ENCODE measurements at regions not wholly inside any gene's neighbourhood (a gene's known extent, or its start where the extent isn't known, plus 50 kb on each side); places are given as distances from the start of the nearest gene placed in this dataset.

- H3K4me3 ChIP-seq (ENCODE audit: low read length in 2 of 2) = no peak overlapping the region
- H3K36me3 ChIP-seq (ENCODE audit: control insufficient read depth in 2 of 2, insufficient read depth in 2 of 2, low read length in 1 of 2) = no peaks in the 10 kb centered on the region
- no peaks in the 10 kb centered on the region for H3K9me3 ChIP-seq (ENCODE audit: control insufficient read depth in 2 of 2, insufficient read depth in 1 of 2, low read length in 1 of 2)
- no peak overlapping the region for H3K27ac ChIP-seq (ENCODE audit: low read depth in 1 of 2, low read length in 1 of 2)
- no peaks in the 10 kb centered on the region for H3K4me1 ChIP-seq (ENCODE audit: control insufficient read depth in 2 of 2, insufficient read depth in 2 of 2, low read length in 2 of 2)
- DNase-seq (ENCODE audit: low read depth in 6 of 9, low spot score in 9 of 9) = no peak
- 94% methylated on average over 3 of the region's 3 CpGs for WGBS
- no peaks in the 10 kb centered on the region for H3K27me3 ChIP-seq (ENCODE audit: control insufficient read depth in 2 of 2, insufficient read depth in 1 of 2, low read length in 1 of 2)
Observed at GRCh38 chr9:80222466-80223169, 650.9 kb downstream of the TLE4 start.

DNA sequence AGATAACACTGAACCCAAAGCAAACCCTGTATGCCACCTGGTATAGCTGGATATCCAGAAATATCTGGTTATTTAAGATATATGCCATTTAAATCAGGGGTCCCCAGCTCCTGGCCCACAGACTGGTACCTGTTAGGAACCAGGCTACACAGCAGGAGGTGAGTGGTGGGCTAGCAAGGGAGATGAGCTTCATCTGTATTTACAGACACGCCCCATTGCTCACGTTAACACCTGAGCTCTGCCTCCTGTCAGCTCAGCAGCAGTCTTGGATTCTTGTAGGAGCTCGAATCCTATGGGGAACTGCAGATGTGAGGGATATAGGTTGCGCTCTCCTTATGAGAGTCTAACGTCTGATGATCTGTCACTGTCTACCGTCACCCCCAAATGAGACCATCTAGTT lies 646.6 kb downstream of the TLE4 start:
- Histone ChIP-seq H3K4me1 (ENCODE audit: control insufficient read depth in 2 of 2, insufficient read depth in 2 of 2, low read length in 2 of 2) (no peaks in the 10 kb centered on the region), H3K36me3 (ENCODE audit: control insufficient read depth in 2 of 2, insufficient read depth in 2 of 2, low read length in 1 of 2) (no peaks in the 10 kb centered on the region), H3K27ac (ENCODE audit: low read depth in 1 of 2, low read length in 1 of 2) (no peak overlapping the region), H3K9me3 (ENCODE audit: control insufficient read depth in 2 of 2, insufficient read depth in 1 of 2, low read length in 1 of 2) (peaks cover 0 to 5% of the 10 kb centered on the region in 2 donors), H3K27me3 (ENCODE audit: control insufficient read depth in 2 of 2, insufficient read depth in 1 of 2, low read length in 1 of 2) (no peaks in the 10 kb centered on the region), H3K4me3 (ENCODE audit: low read length in 2 of 2) (no peak overlapping the region)
- DNase-seq (ENCODE audit: low read depth in 6 of 9, low spot score in 9 of 9) = no peak
- 81% methylated on average over 6 of the region's 6 CpGs for WGBS

DNA sequence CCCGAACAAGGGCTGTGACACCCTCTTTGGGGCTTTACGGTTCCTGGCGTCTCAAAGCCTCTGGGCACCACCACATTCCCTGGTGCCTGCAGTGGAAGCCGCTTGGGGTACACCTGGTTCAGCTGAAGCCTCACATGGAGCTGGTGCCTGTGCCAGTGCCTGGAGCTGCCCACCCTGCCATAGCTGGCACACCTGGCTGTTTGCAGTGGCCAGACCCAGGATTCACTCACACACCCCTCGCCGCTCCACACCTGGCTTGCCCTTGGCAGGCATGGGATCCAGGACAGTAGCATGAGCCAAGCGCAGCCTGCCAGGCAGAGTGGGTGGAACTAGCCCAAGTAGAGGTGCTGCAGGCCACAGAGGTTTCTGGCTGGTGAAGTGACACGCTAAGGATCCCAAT lies 641.8 kb downstream of the TLE4 start:
- WGBS = 98% methylated on average over 8 of the region's 8 CpGs
- DNase-seq (ENCODE audit: low read depth in 6 of 9, low spot score in 9 of 9) = no peak

DNA sequence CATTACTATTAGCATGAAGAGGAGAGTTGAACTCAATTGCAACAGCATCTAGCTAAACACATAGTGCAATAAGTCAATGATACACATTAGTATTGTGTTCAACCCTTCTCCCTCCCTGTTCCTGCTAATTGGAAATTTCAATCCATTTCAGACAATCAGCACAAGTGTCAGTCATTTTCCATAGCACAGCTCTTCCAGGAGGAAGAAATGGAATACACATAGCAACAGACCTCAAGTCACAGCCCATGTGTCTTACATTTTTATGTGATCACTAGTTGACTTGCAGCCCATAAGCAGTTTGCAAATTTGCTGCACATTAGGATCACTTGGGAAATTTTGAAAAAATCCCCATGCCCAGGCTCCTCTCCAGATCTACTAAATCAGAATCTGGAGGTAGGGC lies 636.9 kb downstream of the TLE4 start:
- H3K27ac ChIP-seq (ENCODE audit: low read depth in 1 of 2, low read length in 1 of 2) = no peak overlapping the region
- H3K9me3 ChIP-seq (ENCODE audit: control insufficient read depth in 2 of 2, insufficient read depth in 1 of 2, low read length in 1 of 2) = peaks cover 0 to 20% of the 10 kb centered on the region in 2 donors
- no peaks in the 10 kb centered on the region for H3K36me3 ChIP-seq (ENCODE audit: control insufficient read depth in 2 of 2, insufficient read depth in 2 of 2, low read length in 1 of 2)
- H3K4me1 ChIP-seq (ENCODE audit: control insufficient read depth in 2 of 2, insufficient read depth in 2 of 2, low read length in 2 of 2) = no peaks in the 10 kb centered on the region
- H3K27me3 ChIP-seq (ENCODE audit: control insufficient read depth in 2 of 2, insufficient read depth in 1 of 2, low read length in 1 of 2) = no peaks in the 10 kb centered on the region
- H3K4me3 ChIP-seq (ENCODE audit: low read length in 2 of 2) = no peak overlapping the region
- no peak for DNase-seq (ENCODE audit: low read depth in 6 of 9, low spot score in 9 of 9)

More for the DNA sequence above, 641.8 kb downstream of the TLE4 start:
- H3K4me3 ChIP-seq (ENCODE audit: low read length in 2 of 2) = no peak overlapping the region
- H3K27ac ChIP-seq (ENCODE audit: low read depth in 1 of 2, low read length in 1 of 2) = no peak overlapping the region
- no peaks in the 10 kb centered on the region for H3K36me3 ChIP-seq (ENCODE audit: control insufficient read depth in 2 of 2, insufficient read depth in 2 of 2, low read length in 1 of 2)
- no peaks in the 10 kb centered on the region for H3K4me1 ChIP-seq (ENCODE audit: control insufficient read depth in 2 of 2, insufficient read depth in 2 of 2, low read length in 2 of 2)
- no peaks in the 10 kb centered on the region for H3K27me3 ChIP-seq (ENCODE audit: control insufficient read depth in 2 of 2, insufficient read depth in 1 of 2, low read length in 1 of 2)
- H3K9me3 ChIP-seq (ENCODE audit: control insufficient read depth in 2 of 2, insufficient read depth in 1 of 2, low read length in 1 of 2) = peaks cover 0 to 21% of the 10 kb centered on the region in 2 donors

GRCh38 chr9:80204054-80204453 lies 632.3 kb downstream of the TLE4 start:
- DNase-seq (ENCODE audit: low read depth in 6 of 9, low spot score in 9 of 9) = no peak
- Histone ChIP-seq H3K4me1 (ENCODE audit: control insufficient read depth in 2 of 2, insufficient read depth in 2 of 2, low read length in 2 of 2) (no peaks in the 10 kb centered on the region), H3K36me3 (ENCODE audit: control insufficient read depth in 2 of 2, insufficient read depth in 2 of 2, low read length in 1 of 2) (no peaks in the 10 kb centered on the region), H3K9me3 (ENCODE audit: control insufficient read depth in 2 of 2, insufficient read depth in 1 of 2, low read length in 1 of 2) (no peaks in the 10 kb centered on the region), H3K4me3 (ENCODE audit: low read length in 2 of 2) (no peak overlapping the region), H3K27me3 (ENCODE audit: control insufficient read depth in 2 of 2, insufficient read depth in 1 of 2, low read length in 1 of 2) (no peaks in the 10 kb centered on the region), H3K27ac (ENCODE audit: low read depth in 1 of 2, low read length in 1 of 2) (no peak overlapping the region)
- whole genome bisulfite sequencing = 94% methylated on average over 2 of the region's 2 CpGs

DNA sequence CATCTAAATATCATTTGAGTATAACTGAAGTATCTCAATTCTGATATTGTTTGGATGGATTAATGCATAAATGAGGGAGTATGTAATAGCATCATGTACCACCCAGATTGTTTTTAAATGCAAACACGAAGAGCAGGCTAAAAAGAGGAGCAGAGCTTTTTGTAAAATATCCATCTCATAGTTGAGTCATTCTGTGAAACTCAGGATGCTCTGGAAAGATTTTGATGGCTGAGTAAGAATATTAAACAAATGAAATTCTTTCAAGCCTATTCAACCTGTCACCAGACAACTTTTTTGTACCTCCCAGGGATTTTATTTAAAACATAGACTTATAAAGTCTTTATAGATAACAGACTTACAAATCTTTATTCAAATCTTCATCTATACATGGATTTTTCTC lies 625.9 kb downstream of the TLE4 start:
- Histone ChIP-seq H3K4me3 (ENCODE audit: low read length in 2 of 2) (no peak overlapping the region), H3K4me1 (ENCODE audit: control insufficient read depth in 2 of 2, insufficient read depth in 2 of 2, low read length in 2 of 2) (no peaks in the 10 kb centered on the region), H3K27me3 (ENCODE audit: control insufficient read depth in 2 of 2, insufficient read depth in 1 of 2, low read length in 1 of 2) (no peaks in the 10 kb centered on the region), H3K9me3 (ENCODE audit: control insufficient read depth in 2 of 2, insufficient read depth in 1 of 2, low read length in 1 of 2) (no peaks in the 10 kb centered on the region), H3K27ac (ENCODE audit: low read depth in 1 of 2, low read length in 1 of 2) (no peak overlapping the region), H3K36me3 (ENCODE audit: control insufficient read depth in 2 of 2, insufficient read depth in 2 of 2, low read length in 1 of 2) (no peaks in the 10 kb centered on the region)
- 84% methylated on average over 1 of the region's 1 CpG for WGBS
- no peak for DNase-seq (ENCODE audit: low read depth in 6 of 9, low spot score in 9 of 9)

DNA sequence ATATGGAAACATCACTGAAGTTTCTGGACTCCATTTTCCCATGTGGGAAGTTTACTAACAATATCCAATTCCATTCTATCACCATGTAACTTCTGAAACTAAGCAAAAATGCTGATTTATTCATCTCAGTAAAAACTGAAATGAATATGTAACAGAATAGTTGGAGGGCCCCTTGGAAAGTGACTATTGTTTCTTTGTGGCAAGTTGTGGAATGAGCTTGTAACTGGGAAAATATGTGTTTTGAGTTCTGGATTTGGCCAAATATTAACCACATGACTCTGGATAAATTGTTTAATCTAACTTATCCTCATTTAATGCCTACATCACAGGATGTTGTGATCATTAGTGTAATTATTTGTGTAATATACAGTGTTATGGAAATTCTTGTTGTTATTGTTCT lies 619.3 kb downstream of the TLE4 start:
- no peaks in the 10 kb centered on the region for H3K27me3 ChIP-seq (ENCODE audit: control insufficient read depth in 2 of 2, insufficient read depth in 1 of 2, low read length in 1 of 2)
- DNase-seq (ENCODE audit: low read depth in 6 of 9, low spot score in 9 of 9) = no peak
- no peak overlapping the region for H3K4me3 ChIP-seq (ENCODE audit: low read length in 2 of 2)
- no peaks in the 10 kb centered on the region for H3K36me3 ChIP-seq (ENCODE audit: control insufficient read depth in 2 of 2, insufficient read depth in 2 of 2, low read length in 1 of 2)
- H3K4me1 ChIP-seq (ENCODE audit: control insufficient read depth in 2 of 2, insufficient read depth in 2 of 2, low read length in 2 of 2) = no peaks in the 10 kb centered on the region
- H3K9me3 ChIP-seq (ENCODE audit: control insufficient read depth in 2 of 2, insufficient read depth in 1 of 2, low read length in 1 of 2) = no peaks in the 10 kb centered on the region
- no peak overlapping the region for H3K27ac ChIP-seq (ENCODE audit: low read depth in 1 of 2, low read length in 1 of 2)

- H3K27ac ChIP-seq (ENCODE audit: low read depth in 1 of 2, low read length in 1 of 2) = no peak overlapping the region
- WGBS = 92% methylated on average over 4 of the region's 4 CpGs
- H3K36me3 ChIP-seq (ENCODE audit: control insufficient read depth in 2 of 2, insufficient read depth in 2 of 2, low read length in 1 of 2) = no peaks in the 10 kb centered on the region
- no peaks in the 10 kb centered on the region for H3K27me3 ChIP-seq (ENCODE audit: control insufficient read depth in 2 of 2, insufficient read depth in 1 of 2, low read length in 1 of 2)
- no peaks in the 10 kb centered on the region for H3K4me1 ChIP-seq (ENCODE audit: control insufficient read depth in 2 of 2, insufficient read depth in 2 of 2, low read length in 2 of 2)
- H3K9me3 ChIP-seq (ENCODE audit: control insufficient read depth in 2 of 2, insufficient read depth in 1 of 2, low read length in 1 of 2) = no peaks in the 10 kb centered on the region
- no peak for DNase-seq (ENCODE audit: low read depth in 6 of 9, low spot score in 9 of 9)
- no peak overlapping the region for H3K4me3 ChIP-seq (ENCODE audit: low read length in 2 of 2)
Observed at GRCh38 chr9:80188579-80188978, 616.8 kb downstream of the TLE4 start.

DNA sequence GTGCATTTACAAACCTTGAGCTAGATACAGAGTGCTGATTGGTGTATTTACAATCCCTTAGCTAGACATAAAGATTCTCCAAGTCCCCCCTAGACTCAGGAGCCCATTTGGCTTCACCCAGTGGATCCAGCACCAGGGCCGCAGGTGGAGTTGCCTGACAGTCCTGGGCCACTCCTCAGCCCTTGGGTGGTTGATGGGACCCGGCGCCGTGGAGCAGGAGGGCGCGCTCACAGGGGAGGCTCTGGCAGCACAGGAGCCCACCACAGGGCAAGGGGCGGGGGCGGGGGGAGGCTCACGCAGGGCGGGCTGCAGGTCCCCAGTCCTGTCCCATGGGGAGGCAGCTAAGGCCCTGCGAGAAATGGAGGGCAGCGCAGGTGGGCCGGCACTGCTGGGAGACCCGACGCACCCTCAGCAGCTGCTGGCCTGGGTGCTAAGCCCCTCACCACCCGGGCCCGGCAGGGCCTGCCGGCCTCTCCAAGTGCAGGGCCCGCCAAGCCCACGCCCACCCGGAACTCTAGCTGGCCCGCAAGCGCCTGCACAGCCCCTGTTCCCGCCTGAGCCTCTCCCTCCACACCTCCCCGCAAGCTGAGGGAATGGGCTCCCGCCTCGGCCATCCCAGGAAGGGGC lies 613.5 kb downstream of the TLE4 start:
- Histone ChIP-seq H3K36me3 (ENCODE audit: control insufficient read depth in 2 of 2, insufficient read depth in 2 of 2, low read length in 1 of 2) (no peaks in the 10 kb centered on the region), H3K27me3 (ENCODE audit: control insufficient read depth in 2 of 2, insufficient read depth in 1 of 2, low read length in 1 of 2) (no peaks in the 10 kb centered on the region), H3K9me3 (ENCODE audit: control insufficient read depth in 2 of 2, insufficient read depth in 1 of 2, low read length in 1 of 2) (peaks cover 1 to 3% of the 10 kb centered on the region in 2 donors), H3K27ac (ENCODE audit: low read depth in 1 of 2, low read length in 1 of 2) (no peak overlapping the region), H3K4me3 (ENCODE audit: low read length in 2 of 2) (no peak overlapping the region), H3K4me1 (ENCODE audit: control insufficient read depth in 2 of 2, insufficient read depth in 2 of 2, low read length in 2 of 2) (no peaks in the 10 kb centered on the region)
- 96% methylated on average over 27 of the region's 27 CpGs for WGBS
- DNase-seq (ENCODE audit: low read depth in 6 of 9, low spot score in 9 of 9) = no peak
